ENCODE measurements at regions not wholly inside any gene's neighbourhood (a gene's known extent, or its start where the extent isn't known, plus 50 kb on each side); places are given as distances from the start of the nearest gene placed in this dataset.

- DNase-seq (ENCODE audit: low spot score) = peak; percentile 17
- ChIA-PET POLR2A (ENCODE audit: low non-redundant PET) (no interaction called here), CTCF (no interaction called here)
- H3K27ac ChIP-seq = no peak overlapping the region
- no peak for TF ChIP-seq CTCF (conservative IDR thresholded peaks at IDR 0.05; ENCODE audit: low read depth)
These were observed 60.1 kb upstream of the MAP3K7 start for GRCh38 chr6:90646940-90647339.

GRCh38 chr6:90645634-90646033 lies 58.8 kb upstream of the MAP3K7 start:
- TF ChIP-seq CTCF (conservative IDR thresholded peaks at IDR 0.05; ENCODE audit: low read depth) = no peak
- POLR2A ChIA-PET (ENCODE audit: low non-redundant PET) = no interaction called here
- no peak overlapping the region for H3K27ac ChIP-seq
- DNase-seq (ENCODE audit: low spot score) = no peak
- CTCF ChIA-PET = no interaction called here

GRCh38 chr6:90644492-90644891 lies 57.6 kb upstream of the MAP3K7 start:
- CTCF ChIA-PET = interaction anchor here (0.7 kb wide), 1 partner anchor 322 kb away, joined by 3 read pairs; no protein-coding TSS in a partner anchor
- TF ChIP-seq CTCF (conservative IDR thresholded peaks at IDR 0.05; ENCODE audit: low read depth) = no peak
- POLR2A ChIA-PET (ENCODE audit: low non-redundant PET) = no interaction called here
- no peak overlapping the region for H3K27ac ChIP-seq
- DNase-seq (ENCODE audit: low spot score) = no peak

- no peak overlapping the region for H3K27ac ChIP-seq
- TF ChIP-seq CTCF (conservative IDR thresholded peaks at IDR 0.05; ENCODE audit: low read depth) = no peak
- no peak for DNase-seq (ENCODE audit: low spot score)
- POLR2A ChIA-PET (ENCODE audit: low non-redundant PET) = no interaction called here
- CTCF ChIA-PET = no interaction called here
These were observed 56.5 kb upstream of the MAP3K7 start for GRCh38 chr6:90643381-90643780.

GRCh38 chr6:90637320-90637719 lies 50.4 kb upstream of the MAP3K7 start:
- ChIA-PET POLR2A (ENCODE audit: low non-redundant PET) (no interaction called here), CTCF (interaction anchor here (0.7 to 1.1 kb wide), 2 partner anchors 19 to 25 kb away, joined by 3 to 6 read pairs; no protein-coding TSS in a partner anchor)
- no peak overlapping the region for H3K27ac ChIP-seq
- DNase-seq (ENCODE audit: low spot score) = no peak
- no peak for TF ChIP-seq CTCF (conservative IDR thresholded peaks at IDR 0.05; ENCODE audit: low read depth)
